WTC11 (cell line): ENCODE measurements at regions not wholly inside any gene's neighbourhood (a gene's known extent, or its start where the extent isn't known, plus 50 kb on each side); places are given as distances from the start of the nearest gene placed in this dataset.

Experiments used
- ATAC-seq: fragments of 200-7000 bp; cut with Tn5 transposase; 2 replicates; pipeline ENCODE4 v1.10.0; 2021; ENCODE audit warnings: mild to moderate bottlenecking, moderate library complexity
- CTCF ChIA-PET: fragments of 300-600 bp; sonication (Branson Sonifier 250); formaldehyde crosslinking; loops from one replicate; lab custom pipeline; 2021; ENCODE audit warnings: antibody characterized with exemption; lab: Charles Lee
- POLR2A ChIA-PET: fragments of 350-600 bp; sonication (Branson Sonifier 250); formaldehyde crosslinking; loops from one replicate; lab custom pipeline; 2021; ENCODE audit warnings: antibody characterized with exemption; lab: Charles Lee
- DNase-seq: peaks from one replicate; pipeline ENCODE4 v3.0.0; 2021; ENCODE audit warnings: low spot score
- H3K27ac Mint-ChIP-seq: 2 replicates; pipeline ENCODE4 v1.8.0; 2021; ENCODE audit warnings: mixed read lengths
- H3K27me3 Mint-ChIP-seq: 2 replicates; pipeline ENCODE4 v1.8.0; 2021; ENCODE audit warnings: low read depth, mild to moderate bottlenecking, moderate library complexity, mixed read lengths
- H3K36me3 Mint-ChIP-seq: 2 replicates; pipeline ENCODE4 v1.8.0; 2021; ENCODE audit warnings: mixed read lengths
- H3K4me1 Mint-ChIP-seq: 2 replicates; pipeline ENCODE4 v1.8.0; 2022; ENCODE audit warnings: mixed read lengths
- H3K4me3 Mint-ChIP-seq: 2 replicates; pipeline ENCODE4 v1.8.0; 2021; ENCODE audit warnings: mild to moderate bottlenecking, moderate library complexity, mixed read lengths
- H3K9me3 Mint-ChIP-seq: 2 replicates; pipeline ENCODE4 v1.8.0; 2021; ENCODE audit warnings: mixed read lengths
- CREB1 ChIP-seq: sonication (generic); formaldehyde crosslinking; IDR thresholded peaks from 2 replicates; pipeline ENCODE4 v1.8.0; 2023; ENCODE audit warnings: mild to moderate bottlenecking, missing genetic modification reagents
- ETV6 ChIP-seq: sonication (generic); formaldehyde crosslinking; IDR thresholded peaks from 2 replicates; pipeline ENCODE4 v1.8.1; 2022; ENCODE audit warnings: mild to moderate bottlenecking, missing genetic modification reagents
- GRHL2 ChIP-seq: fragments of 250-450 bp; sonication (Bioruptor Pico); IDR thresholded peaks from 2 replicates; pipeline ENCODE4 v1.8.0; 2022; ENCODE audit warnings: mild to moderate bottlenecking, moderate library complexity; ENCODE audit not compliant: insufficient replicate concordance, severe bottlenecking
- MXD4 ChIP-seq: fragments of 250-450 bp; sonication (Bioruptor Pico); IDR thresholded peaks from 2 replicates; pipeline ENCODE4 v1.8.0; 2021; ENCODE audit warnings: mild to moderate bottlenecking, moderate library complexity, borderline replicate concordance
- MYBL2 ChIP-seq: sonication (generic); formaldehyde crosslinking; IDR thresholded peaks from 2 replicates; pipeline ENCODE4 v1.8.1; 2023; ENCODE audit warnings: mild to moderate bottlenecking, moderate library complexity, missing genetic modification reagents
- TCF7 ChIP-seq: sonication (generic); formaldehyde crosslinking; IDR thresholded peaks from 2 replicates; pipeline ENCODE4 v1.8.0; 2022; ENCODE audit warnings: mild to moderate bottlenecking, low read depth, missing genetic modification reagents, moderate library complexity
- TEAD4 ChIP-seq: sonication (generic); formaldehyde crosslinking; IDR thresholded peaks from 2 replicates; pipeline ENCODE4 v1.8.0; 2022; ENCODE audit warnings: mild to moderate bottlenecking, missing genetic modification reagents
- ZNF232 ChIP-seq: sonication (generic); formaldehyde crosslinking; IDR thresholded peaks from 2 replicates; pipeline ENCODE4 v1.8.0; 2022; ENCODE audit warnings: mild to moderate bottlenecking, missing genetic modification reagents
- ZNF317 ChIP-seq: sonication (generic); formaldehyde crosslinking; IDR thresholded peaks from 2 replicates; pipeline ENCODE4 v1.8.1; 2023; ENCODE audit warnings: low read depth, mild to moderate bottlenecking, moderate library complexity, missing genetic modification reagents, borderline replicate concordance
- ZNF396 ChIP-seq: fragments of 250-450 bp; sonication (Bioruptor Pico); IDR thresholded peaks from 2 replicates; pipeline ENCODE4 v1.8.0; 2021; ENCODE audit warnings: mild to moderate bottlenecking, moderate library complexity, borderline replicate concordance
- TF ChIP-seq, protein P1 (sequence below): fragments of 250-450 bp; sonication (Bioruptor Pico); IDR thresholded peaks from 2 replicates; pipeline ENCODE4 v1.9.0; 2021; ENCODE audit warnings: moderate library complexity, mild to moderate bottlenecking, inconsistent platforms, borderline replicate concordance
- TF ChIP-seq, protein P2 (sequence below): sonication (generic); formaldehyde crosslinking; conservative IDR thresholded peaks from 2 replicates; pipeline ENCODE4 v1.8.1; 2023; ENCODE audit warnings: mild to moderate bottlenecking, low read depth, missing genetic modification reagents, moderate library complexity
- TF ChIP-seq, protein P3 (sequence below): fragments of 250-450 bp; sonication (Bioruptor Pico); IDR thresholded peaks from 2 replicates; pipeline ENCODE4 v2.1.2; 2022; ENCODE audit warnings: mild to moderate bottlenecking, moderate library complexity
- TF ChIP-seq, protein P4 (sequence below): fragments of 250-450 bp; sonication (Bioruptor Pico); IDR thresholded peaks from 2 replicates; pipeline ENCODE4 v1.8.0; 2021; ENCODE audit warnings: mild to moderate bottlenecking
- TF ChIP-seq, protein P5 (sequence below): sonication (generic); formaldehyde crosslinking; IDR thresholded peaks from 2 replicates; pipeline ENCODE4 v1.8.1; 2022; ENCODE audit warnings: missing genetic modification reagents, borderline replicate concordance
- TF ChIP-seq, protein P6 (sequence below): sonication (generic); formaldehyde crosslinking; IDR thresholded peaks from 2 replicates; pipeline ENCODE4 v1.8.1; 2023; ENCODE audit warnings: mild to moderate bottlenecking, missing genetic modification reagents

DNA sequence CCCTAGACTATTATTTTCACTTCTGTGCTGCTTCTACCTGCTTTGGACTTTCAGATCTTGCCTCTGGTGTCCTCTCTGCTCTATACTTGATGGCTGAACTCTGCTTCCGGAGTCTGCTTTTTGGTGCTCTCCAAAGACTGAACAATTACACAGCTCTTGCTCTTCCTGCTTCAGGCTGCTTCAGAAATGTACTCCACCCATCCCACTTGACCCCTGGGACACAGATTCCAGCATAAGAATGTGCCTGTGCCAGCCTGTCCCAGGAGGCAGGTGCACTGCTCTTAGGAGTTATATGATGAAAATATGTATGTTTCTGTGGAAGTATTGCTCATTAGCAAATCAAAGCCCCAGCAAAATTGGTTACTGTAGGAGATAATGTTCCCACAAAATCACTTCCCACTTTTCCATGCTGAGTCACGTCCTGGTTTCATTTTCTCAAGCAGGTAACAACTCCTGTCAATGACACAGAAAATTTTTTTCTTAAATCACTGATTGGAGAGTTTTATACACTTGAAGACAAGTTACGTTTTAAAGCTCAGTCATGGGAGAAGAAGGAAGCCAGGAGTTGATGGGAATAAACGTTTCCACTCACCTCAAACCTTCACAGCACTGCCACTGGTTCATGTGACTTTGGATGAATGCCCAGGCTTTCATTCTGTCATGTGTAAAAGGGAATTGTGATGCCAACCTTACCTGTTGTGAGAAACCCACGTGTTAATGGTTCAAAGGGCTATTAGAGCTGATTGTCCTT, 239.4 kb upstream of the ZPLD1 start:
- no peak overlapping the region for H3K27ac Mint-ChIP-seq
- H3K4me1 Mint-ChIP-seq: peaks cover 13% of the 10 kb centered on the region
- POLR2A ChIA-PET: interaction anchor here (0.6 kb wide), 1 partner anchor 517 kb away, joined by 3 read pairs; no protein-coding TSS in a partner anchor
- TF ChIP-seq, protein P1, sequence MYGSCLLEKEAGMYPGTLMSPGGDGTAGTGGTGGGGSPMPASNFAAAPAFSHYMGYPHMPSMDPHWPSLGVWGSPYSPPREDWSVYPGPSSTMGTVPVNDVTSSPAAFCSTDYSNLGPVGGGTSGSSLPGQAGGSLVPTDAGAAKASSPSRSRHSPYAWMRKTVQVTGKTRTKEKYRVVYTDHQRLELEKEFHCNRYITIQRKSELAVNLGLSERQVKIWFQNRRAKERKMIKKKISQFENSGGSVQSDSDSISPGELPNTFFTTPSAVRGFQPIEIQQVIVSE (CRISPR knock-in tag): no peak
- TF ChIP-seq ZNF232 (CRISPR knock-in tag) (no peak), TEAD4 (CRISPR knock-in tag) (no peak), ETV6 (CRISPR knock-in tag) (no peak), MYBL2 (CRISPR knock-in tag) (no peak), CREB1 (CRISPR knock-in tag) (no peak), ZNF396 (no peak), TCF7 (no peak), GRHL2 (CRISPR knock-in tag) (no peak), MXD4 (CRISPR knock-in tag) (no peak), ZNF317 (CRISPR knock-in tag) (no peak)
- TF ChIP-seq, protein P2, sequence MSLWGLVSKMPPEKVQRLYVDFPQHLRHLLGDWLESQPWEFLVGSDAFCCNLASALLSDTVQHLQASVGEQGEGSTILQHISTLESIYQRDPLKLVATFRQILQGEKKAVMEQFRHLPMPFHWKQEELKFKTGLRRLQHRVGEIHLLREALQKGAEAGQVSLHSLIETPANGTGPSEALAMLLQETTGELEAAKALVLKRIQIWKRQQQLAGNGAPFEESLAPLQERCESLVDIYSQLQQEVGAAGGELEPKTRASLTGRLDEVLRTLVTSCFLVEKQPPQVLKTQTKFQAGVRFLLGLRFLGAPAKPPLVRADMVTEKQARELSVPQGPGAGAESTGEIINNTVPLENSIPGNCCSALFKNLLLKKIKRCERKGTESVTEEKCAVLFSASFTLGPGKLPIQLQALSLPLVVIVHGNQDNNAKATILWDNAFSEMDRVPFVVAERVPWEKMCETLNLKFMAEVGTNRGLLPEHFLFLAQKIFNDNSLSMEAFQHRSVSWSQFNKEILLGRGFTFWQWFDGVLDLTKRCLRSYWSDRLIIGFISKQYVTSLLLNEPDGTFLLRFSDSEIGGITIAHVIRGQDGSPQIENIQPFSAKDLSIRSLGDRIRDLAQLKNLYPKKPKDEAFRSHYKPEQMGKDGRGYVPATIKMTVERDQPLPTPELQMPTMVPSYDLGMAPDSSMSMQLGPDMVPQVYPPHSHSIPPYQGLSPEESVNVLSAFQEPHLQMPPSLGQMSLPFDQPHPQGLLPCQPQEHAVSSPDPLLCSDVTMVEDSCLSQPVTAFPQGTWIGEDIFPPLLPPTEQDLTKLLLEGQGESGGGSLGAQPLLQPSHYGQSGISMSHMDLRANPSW (CRISPR knock-in tag): no peak
- TF ChIP-seq, protein P3, sequence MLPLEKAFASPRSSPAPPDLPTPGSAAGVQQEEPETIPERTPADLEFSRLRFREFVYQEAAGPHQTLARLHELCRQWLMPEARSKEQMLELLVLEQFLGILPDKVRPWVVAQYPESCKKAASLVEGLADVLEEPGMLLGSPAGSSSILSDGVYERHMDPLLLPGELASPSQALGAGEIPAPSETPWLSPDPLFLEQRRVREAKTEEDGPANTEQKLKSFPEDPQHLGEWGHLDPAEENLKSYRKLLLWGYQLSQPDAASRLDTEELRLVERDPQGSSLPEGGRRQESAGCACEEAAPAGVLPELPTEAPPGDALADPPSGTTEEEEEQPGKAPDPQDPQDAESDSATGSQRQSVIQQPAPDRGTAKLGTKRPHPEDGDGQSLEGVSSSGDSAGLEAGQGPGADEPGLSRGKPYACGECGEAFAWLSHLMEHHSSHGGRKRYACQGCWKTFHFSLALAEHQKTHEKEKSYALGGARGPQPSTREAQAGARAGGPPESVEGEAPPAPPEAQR (CRISPR knock-in tag): no peak
- TF ChIP-seq, protein P4, sequence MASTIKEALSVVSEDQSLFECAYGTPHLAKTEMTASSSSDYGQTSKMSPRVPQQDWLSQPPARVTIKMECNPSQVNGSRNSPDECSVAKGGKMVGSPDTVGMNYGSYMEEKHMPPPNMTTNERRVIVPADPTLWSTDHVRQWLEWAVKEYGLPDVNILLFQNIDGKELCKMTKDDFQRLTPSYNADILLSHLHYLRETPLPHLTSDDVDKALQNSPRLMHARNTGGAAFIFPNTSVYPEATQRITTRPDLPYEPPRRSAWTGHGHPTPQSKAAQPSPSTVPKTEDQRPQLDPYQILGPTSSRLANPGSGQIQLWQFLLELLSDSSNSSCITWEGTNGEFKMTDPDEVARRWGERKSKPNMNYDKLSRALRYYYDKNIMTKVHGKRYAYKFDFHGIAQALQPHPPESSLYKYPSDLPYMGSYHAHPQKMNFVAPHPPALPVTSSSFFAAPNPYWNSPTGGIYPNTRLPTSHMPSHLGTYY (CRISPR knock-in tag): no peak
- TF ChIP-seq, protein P5, sequence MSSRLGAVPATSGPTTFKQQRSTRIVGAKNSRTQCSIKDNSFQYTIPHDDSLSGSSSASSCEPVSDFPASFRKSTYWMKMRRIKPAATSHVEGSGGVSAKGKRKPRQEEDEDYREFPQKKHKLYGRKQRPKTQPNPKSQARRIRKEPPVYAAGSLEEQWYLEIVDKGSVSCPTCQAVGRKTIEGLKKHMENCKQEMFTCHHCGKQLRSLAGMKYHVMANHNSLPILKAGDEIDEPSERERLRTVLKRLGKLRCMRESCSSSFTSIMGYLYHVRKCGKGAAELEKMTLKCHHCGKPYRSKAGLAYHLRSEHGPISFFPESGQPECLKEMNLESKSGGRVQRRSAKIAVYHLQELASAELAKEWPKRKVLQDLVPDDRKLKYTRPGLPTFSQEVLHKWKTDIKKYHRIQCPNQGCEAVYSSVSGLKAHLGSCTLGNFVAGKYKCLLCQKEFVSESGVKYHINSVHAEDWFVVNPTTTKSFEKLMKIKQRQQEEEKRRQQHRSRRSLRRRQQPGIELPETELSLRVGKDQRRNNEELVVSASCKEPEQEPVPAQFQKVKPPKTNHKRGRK (CRISPR knock-in tag): no peak
- TF ChIP-seq, protein P6, sequence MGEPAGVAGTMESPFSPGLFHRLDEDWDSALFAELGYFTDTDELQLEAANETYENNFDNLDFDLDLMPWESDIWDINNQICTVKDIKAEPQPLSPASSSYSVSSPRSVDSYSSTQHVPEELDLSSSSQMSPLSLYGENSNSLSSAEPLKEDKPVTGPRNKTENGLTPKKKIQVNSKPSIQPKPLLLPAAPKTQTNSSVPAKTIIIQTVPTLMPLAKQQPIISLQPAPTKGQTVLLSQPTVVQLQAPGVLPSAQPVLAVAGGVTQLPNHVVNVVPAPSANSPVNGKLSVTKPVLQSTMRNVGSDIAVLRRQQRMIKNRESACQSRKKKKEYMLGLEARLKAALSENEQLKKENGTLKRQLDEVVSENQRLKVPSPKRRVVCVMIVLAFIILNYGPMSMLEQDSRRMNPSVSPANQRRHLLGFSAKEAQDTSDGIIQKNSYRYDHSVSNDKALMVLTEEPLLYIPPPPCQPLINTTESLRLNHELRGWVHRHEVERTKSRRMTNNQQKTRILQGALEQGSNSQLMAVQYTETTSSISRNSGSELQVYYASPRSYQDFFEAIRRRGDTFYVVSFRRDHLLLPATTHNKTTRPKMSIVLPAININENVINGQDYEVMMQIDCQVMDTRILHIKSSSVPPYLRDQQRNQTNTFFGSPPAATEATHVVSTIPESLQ (CRISPR knock-in tag): no peak
- TF ChIP-seq, all 79 proteins: peak for 0
- H3K36me3 Mint-ChIP-seq: no peaks in the 10 kb centered on the region
- no peaks in the 10 kb centered on the region for H3K27me3 Mint-ChIP-seq
- CTCF ChIA-PET: interaction anchor here (1.4 kb wide), 1 partner anchor 30 kb away, joined by 4 read pairs; no protein-coding TSS in a partner anchor
- H3K9me3 Mint-ChIP-seq: no peaks in the 10 kb centered on the region
- no peak overlapping the region for H3K4me3 Mint-ChIP-seq
- DNase-seq: no peak
- ATAC-seq: no peak
